T47D (cell line): ENCODE measurements at regions not wholly inside any gene's neighbourhood (a gene's known extent, or its start where the extent isn't known, plus 50 kb on each side); places are given as distances from the start of the nearest gene placed in this dataset.

ENCODE experiments used
- DNase-seq, 2 experiments: peaks; one replicate each; pipeline versions ENCODE4 v3.0.0 to v3.0.0-alpha.2; 2011 to 2012; ENCODE audit warnings: low read depth in 1 of 2, low spot score in 1 of 2
- JUND ChIP-seq: IDR thresholded peaks from 2 replicates; pipeline ENCODE4 v1.6.1; 2012; ENCODE audit warnings: low read depth
- in situ Hi-C: cut with HindIII; loops from 2 replicates; pipeline ENCODE4 v1.10.0; 2016; ENCODE audit warnings: low sequenced_read_pairs, low pct_unique_long_range_greater_than_20kb

GRCh38 chr2:83951378-83951947 lies 507.6 kb downstream of the SUCLG1 start:
- no peak for DNase-seq
- in situ Hi-C loops: no loop called here
- TF ChIP-seq JUND: no peak

- no peak for TF ChIP-seq JUND
- no peak for DNase-seq
- in situ Hi-C loops: no loop called here
These were observed 509.7 kb downstream of the SUCLG1 start for GRCh38 chr2:83949361-83949760.

GRCh38 chr2:83944191-83944590 lies 514.9 kb downstream of the SUCLG1 start:
- in situ Hi-C loops: no loop called here
- DNase-seq: no peak
- no peak for TF ChIP-seq JUND

- DNase-seq: no peak
- in situ Hi-C loops: no loop called here
- no peak for TF ChIP-seq JUND
These were observed 515.8 kb downstream of the SUCLG1 start for GRCh38 chr2:83943265-83943664.

- in situ Hi-C loops: no loop called here
- no peak for DNase-seq
- no peak for TF ChIP-seq JUND
These were observed 517.2 kb downstream of the SUCLG1 start for GRCh38 chr2:83941886-83942285.

- DNase-seq: no peak
- TF ChIP-seq JUND: no peak
- in situ Hi-C loops: no loop called here
These were observed 525.3 kb downstream of the SUCLG1 start for GRCh38 chr2:83933749-83934148.

GRCh38 chr2:83923531-83923930 lies 535.5 kb downstream of the SUCLG1 start:
- no peak for TF ChIP-seq JUND
- DNase-seq: no peak
- in situ Hi-C loops: no loop called here

- in situ Hi-C loops: no loop called here
- TF ChIP-seq JUND: no peak
- DNase-seq: no peak
These were observed 542.5 kb downstream of the SUCLG1 start for GRCh38 chr2:83916559-83916958.

- in situ Hi-C loops: no loop called here
- DNase-seq: no peak
- no peak for TF ChIP-seq JUND
These were observed 543.7 kb downstream of the SUCLG1 start for GRCh38 chr2:83915381-83915780.

- no peak for DNase-seq
- no peak for TF ChIP-seq JUND
- in situ Hi-C loops: no loop called here
These were observed 550.3 kb downstream of the SUCLG1 start for GRCh38 chr2:83908750-83909149.

- DNase-seq: no peak
- in situ Hi-C loops: no loop called here
- TF ChIP-seq JUND: no peak
These were observed 557.8 kb downstream of the SUCLG1 start for GRCh38 chr2:83901317-83901716.

- in situ Hi-C loops: no loop called here
- TF ChIP-seq JUND: no peak
- DNase-seq: no peak
These were observed 558.2 kb downstream of the SUCLG1 start for GRCh38 chr2:83900862-83901261.

- no peak for DNase-seq
- TF ChIP-seq JUND: no peak
- in situ Hi-C loops: no loop called here
These were observed 559.8 kb downstream of the SUCLG1 start for GRCh38 chr2:83899271-83899670.

- DNase-seq: no peak
- in situ Hi-C loops: no loop called here
- TF ChIP-seq JUND: no peak
These were observed 564.1 kb downstream of the SUCLG1 start for GRCh38 chr2:83894976-83895375.
